Fibroblast of lung (primary cell): ENCODE measurements at regions not wholly inside any gene's neighbourhood (a gene's known extent, or its start where the extent isn't known, plus 50 kb on each side); places are given as distances from the start of the nearest gene placed in this dataset.

Source experiments
- DNase-seq, 2 donors: peaks; one replicate each; pipeline versions ENCODE4 v3.0.0 to v3.0.0-alpha.2; 2010; ENCODE audit warnings: low read depth in 2 of 2
- H2AFZ ChIP-seq: 2 replicates; pipeline ENCODE4 v1.5.1; 2012; ENCODE audit warnings: low read length, control low read depth, inconsistent platforms
- H3K27ac ChIP-seq: 2 replicates; pipeline ENCODE4 v1.5.1; 2011; ENCODE audit warnings: low read length, control low read depth; ENCODE audit not compliant: insufficient read depth
- H3K27me3 ChIP-seq: 2 replicates; pipeline ENCODE4 v1.5.1; 2011; ENCODE audit warnings: mild to moderate bottlenecking, low read length; ENCODE audit not compliant: control insufficient read depth, insufficient read depth
- H3K36me3 ChIP-seq: 2 replicates; pipeline ENCODE4 v1.5.1; 2011; ENCODE audit warnings: low read length; ENCODE audit not compliant: control insufficient read depth, insufficient read depth
- H3K4me1 ChIP-seq: 2 replicates; pipeline ENCODE4 v1.5.1; 2011; ENCODE audit warnings: low read length; ENCODE audit not compliant: control insufficient read depth, insufficient read depth; ENCODE audit errors: extremely low read depth
- H3K4me2 ChIP-seq: 2 replicates; pipeline ENCODE4 v1.5.1; 2011; ENCODE audit warnings: low read length, control low read depth; ENCODE audit not compliant: insufficient read depth; ENCODE audit errors: extremely low read depth
- H3K4me3 ChIP-seq, 4 experiments: fragments of 200-600 bp in 1 of 4; sonication (generic) in 1 of 4; replicated peaks in 1 of 4; 2 replicates each; pipeline ENCODE4 v1.5.1; 2011 to 2016; ENCODE audit warnings: low read length in 4 of 4, low read depth in 3 of 4, mild to moderate bottlenecking in 3 of 4, control low read depth in 2 of 4, inconsistent platforms in 1 of 4, mixed read lengths in 1 of 4; ENCODE audit not compliant: insufficient read depth in 1 of 4; ENCODE audit errors: control extremely low read depth in 1 of 4
- H3K79me2 ChIP-seq: 2 replicates; pipeline ENCODE4 v1.5.1; 2012; ENCODE audit warnings: mild to moderate bottlenecking, low read length, inconsistent platforms; ENCODE audit not compliant: control insufficient read depth, insufficient read depth
- H3K9ac ChIP-seq: 2 replicates; pipeline ENCODE4 v1.5.1; 2011; ENCODE audit warnings: mild to moderate bottlenecking, low read length, control low read depth; ENCODE audit not compliant: insufficient read depth
- H3K9me3 ChIP-seq: 2 replicates; pipeline ENCODE4 v1.5.1; 2012; ENCODE audit warnings: low read depth, low read length; ENCODE audit not compliant: control insufficient read depth, insufficient read depth
- H4K20me1 ChIP-seq: 2 replicates; pipeline ENCODE4 v1.5.1; 2011; ENCODE audit warnings: low read length; ENCODE audit not compliant: control insufficient read depth, insufficient read depth; ENCODE audit errors: extremely low read depth
- EZH2 ChIP-seq: IDR thresholded peaks from 2 replicates; pipeline ENCODE4 v1.5.1; 2012; ENCODE audit warnings: low read length, control low read depth, mild to moderate bottlenecking; ENCODE audit errors: missing control alignments
- TF ChIP-seq, protein P1 (sequence below), 2 donors: IDR thresholded peaks in 1 of 2; conservative IDR thresholded peaks in 1 of 2; 1 replicate in 1 of 2; 2 replicates in 1 of 2; pipeline ENCODE4 v1.5.1; 2011 to 2012; ENCODE audit warnings: low read length in 2 of 2, control low read depth in 1 of 2, inconsistent platforms in 1 of 2, low read depth in 1 of 2, mild to moderate bottlenecking in 1 of 2

DNA sequence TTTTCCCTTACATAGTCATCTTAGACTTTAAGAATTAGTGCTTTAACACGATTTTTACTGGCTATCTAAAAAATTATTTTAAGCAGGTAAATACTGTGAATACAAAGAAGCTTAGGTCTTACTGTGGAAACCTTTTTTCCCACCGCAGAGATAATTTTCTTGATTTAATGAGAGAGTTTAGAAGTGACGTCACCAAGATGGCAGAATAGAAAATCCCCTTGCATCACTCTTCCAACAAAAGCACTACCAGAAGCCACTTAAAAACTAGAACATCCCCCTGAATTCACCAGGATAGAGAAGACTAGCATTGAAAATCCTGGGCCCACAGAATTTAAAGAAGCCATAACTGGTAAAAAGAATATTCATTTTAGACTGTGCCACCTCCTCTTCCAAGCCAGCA is 375.4 kb upstream of the PTCHD4 start:
- H3K79me2 ChIP-seq = no peaks in the 10 kb centered on the region
- TF ChIP-seq, protein P1, sequence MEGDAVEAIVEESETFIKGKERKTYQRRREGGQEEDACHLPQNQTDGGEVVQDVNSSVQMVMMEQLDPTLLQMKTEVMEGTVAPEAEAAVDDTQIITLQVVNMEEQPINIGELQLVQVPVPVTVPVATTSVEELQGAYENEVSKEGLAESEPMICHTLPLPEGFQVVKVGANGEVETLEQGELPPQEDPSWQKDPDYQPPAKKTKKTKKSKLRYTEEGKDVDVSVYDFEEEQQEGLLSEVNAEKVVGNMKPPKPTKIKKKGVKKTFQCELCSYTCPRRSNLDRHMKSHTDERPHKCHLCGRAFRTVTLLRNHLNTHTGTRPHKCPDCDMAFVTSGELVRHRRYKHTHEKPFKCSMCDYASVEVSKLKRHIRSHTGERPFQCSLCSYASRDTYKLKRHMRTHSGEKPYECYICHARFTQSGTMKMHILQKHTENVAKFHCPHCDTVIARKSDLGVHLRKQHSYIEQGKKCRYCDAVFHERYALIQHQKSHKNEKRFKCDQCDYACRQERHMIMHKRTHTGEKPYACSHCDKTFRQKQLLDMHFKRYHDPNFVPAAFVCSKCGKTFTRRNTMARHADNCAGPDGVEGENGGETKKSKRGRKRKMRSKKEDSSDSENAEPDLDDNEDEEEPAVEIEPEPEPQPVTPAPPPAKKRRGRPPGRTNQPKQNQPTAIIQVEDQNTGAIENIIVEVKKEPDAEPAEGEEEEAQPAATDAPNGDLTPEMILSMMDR (conservative IDR thresholded peaks at IDR 0.05 in 1 of 2, IDR thresholded peaks at IDR 0.05 in 1 of 2; ENCODE audit: low read depth in 1 of 2, low read length in 2 of 2) = no peak
- no peak for TF ChIP-seq EZH2
- no peaks in the 10 kb centered on the region for H3K27me3 ChIP-seq
- H3K4me2 ChIP-seq = no peak overlapping the region
- H2AFZ ChIP-seq = no peak overlapping the region
- H3K9ac ChIP-seq = no peak overlapping the region
- H3K9me3 ChIP-seq = no peaks in the 10 kb centered on the region
- H3K4me1 ChIP-seq = no peaks in the 10 kb centered on the region
- H3K27ac ChIP-seq = no peak overlapping the region
- no peaks in the 10 kb centered on the region for H4K20me1 ChIP-seq
- no peak overlapping the region for H3K4me3 ChIP-seq
- H3K36me3 ChIP-seq = no peaks in the 10 kb centered on the region
- no peak for DNase-seq

DNA sequence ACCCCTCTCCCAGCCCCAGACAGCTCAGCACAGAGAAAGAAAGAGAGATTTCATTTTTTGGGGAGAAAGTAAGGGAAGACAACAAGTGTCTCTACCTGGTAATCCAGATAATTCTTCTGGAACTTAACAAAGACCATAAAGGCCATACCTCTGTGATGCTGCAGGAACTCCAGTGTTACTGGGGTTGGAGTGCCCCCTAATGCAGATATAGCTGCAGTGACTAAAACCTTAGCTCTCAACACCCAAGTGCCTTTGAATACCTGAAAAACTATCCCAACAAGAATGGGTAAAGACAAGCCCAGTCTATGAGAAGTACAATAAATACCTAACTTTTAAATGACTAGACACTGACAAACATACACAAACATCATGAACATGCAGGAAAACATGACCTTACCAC is 365.3 kb upstream of the PTCHD4 start:
- H3K9ac ChIP-seq = no peak overlapping the region

DNA sequence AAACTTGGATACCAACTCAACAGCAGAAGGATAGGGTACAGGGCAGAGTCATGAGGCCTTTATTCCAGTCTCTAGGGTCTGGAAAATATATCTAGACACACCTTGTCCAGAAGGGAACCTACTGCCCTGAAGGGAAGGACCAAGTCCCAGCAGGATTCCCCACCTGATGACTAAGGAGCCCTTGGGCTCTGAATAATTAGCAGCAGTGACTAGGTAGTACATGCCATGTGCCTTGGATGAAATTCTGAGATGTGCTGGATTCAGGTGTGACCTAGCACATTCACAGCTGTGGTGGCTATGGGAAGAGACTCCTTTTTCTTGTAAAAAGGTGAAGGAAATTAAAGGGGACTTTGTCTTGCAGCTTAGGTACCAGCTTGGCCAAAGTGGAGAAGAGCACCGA is 364.3 kb upstream of the PTCHD4 start:
- Histone ChIP-seq H3K27me3 (no peaks in the 10 kb centered on the region), H3K9me3 (no peaks in the 10 kb centered on the region), H2AFZ (no peak overlapping the region), H3K4me2 (no peak overlapping the region), H3K4me3 (no peak overlapping the region), H3K4me1 (no peaks in the 10 kb centered on the region), H3K9ac (no peak overlapping the region), H4K20me1 (no peaks in the 10 kb centered on the region), H3K27ac (no peak overlapping the region), H3K79me2 (no peaks in the 10 kb centered on the region), H3K36me3 (no peaks in the 10 kb centered on the region)
- TF ChIP-seq EZH2 = no peak
- TF ChIP-seq, protein P1 (conservative IDR thresholded peaks at IDR 0.05 in 1 of 2, IDR thresholded peaks at IDR 0.05 in 1 of 2; ENCODE audit: low read depth in 1 of 2, low read length in 2 of 2) = no peak
- no peak for DNase-seq

More for the DNA sequence above, 365.3 kb upstream of the PTCHD4 start:
- Histone ChIP-seq H3K9me3 (no peaks in the 10 kb centered on the region), H3K27ac (no peak overlapping the region), H3K79me2 (no peaks in the 10 kb centered on the region), H3K4me2 (no peak overlapping the region), H3K4me3 (no peak overlapping the region), H2AFZ (no peak overlapping the region), H3K4me1 (no peaks in the 10 kb centered on the region), H4K20me1 (no peaks in the 10 kb centered on the region), H3K27me3 (no peaks in the 10 kb centered on the region), H3K36me3 (no peaks in the 10 kb centered on the region)
- peak; percentile 13 to 52 for DNase-seq
- no peak for TF ChIP-seq EZH2
- TF ChIP-seq, protein P1 (conservative IDR thresholded peaks at IDR 0.05 in 1 of 2, IDR thresholded peaks at IDR 0.05 in 1 of 2; ENCODE audit: low read depth in 1 of 2, low read length in 2 of 2) = peak in 1 of 2 donors; percentile 46
